GM18498 (cell line): ENCODE measurements at regions not wholly inside any gene's neighbourhood (a gene's known extent, or its start where the extent isn't known, plus 50 kb on each side); places are given as distances from the start of the nearest gene placed in this dataset.
"Not testable (repeated sequence)": the region's sequence is repeated elsewhere in the genome, so short reads cannot be mapped to it uniquely, and the experiment has no call there.

ENCODE experiments used
- ATAC-seq: cut with Tn5 transposase; IDR thresholded peaks from one replicate; pipeline ENCODE4 v1.9.1; 2021; ENCODE audit warnings: mild to moderate bottlenecking, moderate library complexity; ENCODE audit not compliant: unreplicated experiment

DNA sequence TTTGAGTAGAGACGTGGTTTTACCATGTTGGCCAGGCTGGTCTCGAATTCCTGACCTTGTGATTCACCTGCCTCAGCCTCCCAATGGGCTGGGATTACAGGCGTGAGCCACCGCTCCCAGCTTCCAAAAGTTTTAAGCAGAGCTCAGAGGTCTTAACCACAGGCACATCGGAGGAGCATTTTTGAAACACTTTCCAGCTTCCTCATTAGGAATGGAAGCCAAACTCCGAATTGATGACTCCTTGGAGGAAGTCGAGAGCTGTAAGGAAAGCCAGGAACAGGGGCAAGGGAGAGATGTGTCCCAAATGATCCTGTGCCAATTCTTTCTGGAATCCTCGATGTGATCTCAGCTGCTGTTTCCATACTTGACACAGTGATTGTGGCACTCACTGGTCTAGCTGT, 56.2 kb upstream of the CCZ1B start:
- not testable (repeated sequence) for ATAC-seq

DNA sequence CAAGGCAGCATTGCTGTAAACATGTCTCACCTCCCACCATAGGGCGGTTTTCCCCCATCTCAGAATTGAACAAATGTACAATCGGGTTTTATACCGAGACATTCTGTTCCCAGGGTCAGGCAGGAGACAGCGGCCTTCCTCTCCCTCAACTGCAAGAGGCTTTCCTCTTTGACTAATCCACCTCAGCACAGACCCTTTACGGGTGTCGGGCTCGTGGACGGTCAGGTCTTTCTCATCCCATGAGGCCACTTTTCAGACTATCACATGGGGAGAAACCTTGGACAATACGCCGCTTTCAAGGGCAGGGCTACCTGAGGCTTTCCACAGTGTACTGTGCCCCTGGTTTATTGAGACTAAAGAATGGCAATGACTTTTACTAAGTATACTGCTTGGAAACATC, 57.7 kb upstream of the CCZ1B start:
- ATAC-seq, result not testable (repeated sequence)

DNA sequence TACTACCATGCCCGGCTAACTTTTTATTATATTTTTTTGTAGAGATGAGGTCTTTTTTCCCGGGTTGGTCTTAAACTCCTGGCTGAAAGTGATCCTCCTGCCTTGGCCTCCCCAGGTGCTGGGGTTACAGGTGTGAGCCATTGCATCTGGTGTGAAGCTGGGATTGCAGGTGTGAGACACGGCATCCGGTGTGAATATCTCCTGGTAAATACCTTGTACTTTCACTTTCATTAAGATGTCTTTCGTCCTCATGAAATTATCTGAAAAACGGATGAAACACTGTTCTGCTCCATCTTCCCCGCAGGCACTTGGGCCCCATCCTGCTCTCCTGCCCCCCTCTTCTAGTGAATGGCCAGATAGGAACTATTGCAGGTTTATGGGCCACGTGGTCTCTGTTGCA, 60.1 kb upstream of the CCZ1B start:
- no peak for ATAC-seq

DNA sequence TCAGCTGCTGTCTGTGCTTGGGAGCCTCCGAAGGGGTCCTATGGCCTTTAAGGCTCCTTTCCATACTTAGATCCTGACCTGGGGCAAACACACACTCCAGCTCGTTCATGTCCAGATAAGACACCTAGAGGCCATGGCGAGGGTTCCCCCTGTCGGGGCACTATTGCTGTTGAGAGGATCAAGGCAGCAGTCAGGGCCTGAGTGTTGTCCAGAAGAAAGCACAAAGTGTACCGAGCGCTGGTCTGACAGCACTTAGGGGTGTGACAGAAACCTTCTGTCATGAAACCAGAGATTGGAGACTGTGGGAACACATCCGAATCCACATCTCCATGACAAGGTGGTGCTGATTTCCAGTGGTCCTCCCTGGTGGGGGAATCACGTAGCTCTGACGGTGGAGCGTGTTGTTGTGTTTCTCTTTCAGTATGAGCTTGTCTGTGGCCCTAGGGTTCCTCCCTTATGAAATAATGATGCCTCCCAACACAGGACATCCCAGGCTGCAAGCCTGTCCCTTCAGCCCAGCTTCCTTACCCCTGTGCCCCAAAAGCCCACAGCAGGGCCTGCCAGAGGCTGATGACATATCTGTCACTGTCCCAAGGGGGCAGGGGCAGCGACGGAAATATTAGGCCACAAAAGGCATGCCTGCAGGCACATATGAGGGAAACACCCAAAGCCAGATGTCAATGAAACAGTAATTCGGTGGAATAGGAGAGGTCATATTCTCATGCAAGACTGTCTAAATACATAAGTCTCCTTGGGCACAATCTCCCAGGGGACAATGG, 62.4 kb upstream of the CCZ1B start:
- not testable (repeated sequence) for ATAC-seq

DNA sequence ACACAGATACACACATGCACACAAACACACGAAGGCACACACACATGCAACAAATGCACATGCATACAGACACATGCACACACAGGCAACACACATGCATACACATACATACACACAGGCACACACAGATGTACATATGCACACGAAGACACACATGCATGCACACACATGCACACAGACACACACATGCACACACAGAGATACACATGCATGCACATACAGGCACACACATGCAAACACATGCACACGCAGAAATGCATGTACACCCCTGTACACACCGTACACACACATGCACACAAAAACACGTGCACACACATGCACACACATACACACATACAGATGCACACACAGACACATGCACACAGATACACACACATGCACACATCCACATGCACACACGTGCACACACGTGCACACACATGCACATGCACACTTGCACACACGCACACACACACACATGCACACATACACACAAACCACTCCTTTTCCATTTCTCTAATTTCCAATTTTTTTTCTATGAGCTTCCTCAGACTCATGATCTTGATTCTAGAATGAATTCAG, 63.3 kb upstream of the CCZ1B start:
- no peak for ATAC-seq

DNA sequence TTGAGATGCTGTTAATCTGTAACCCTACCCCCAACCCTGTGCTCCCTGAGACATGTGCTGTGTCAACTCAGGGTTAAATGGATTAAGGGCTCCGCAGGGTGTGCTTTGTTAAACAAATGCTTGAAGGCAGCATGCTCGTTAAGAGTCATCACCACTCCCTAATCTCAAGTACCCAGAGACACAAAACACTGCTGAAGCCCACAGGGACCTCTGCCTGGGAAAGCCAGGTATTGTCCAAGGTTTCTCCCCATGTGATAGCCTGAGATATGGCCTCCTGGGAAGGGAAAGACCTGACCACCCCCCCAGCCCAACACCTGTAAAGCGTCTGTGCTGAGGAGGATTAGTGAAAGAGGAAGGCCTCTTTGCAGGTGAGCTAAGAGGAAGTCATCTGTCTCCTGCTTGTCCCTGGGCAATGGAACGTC, 76.0 kb upstream of the CCZ1B start:
- not testable (repeated sequence) for ATAC-seq

DNA sequence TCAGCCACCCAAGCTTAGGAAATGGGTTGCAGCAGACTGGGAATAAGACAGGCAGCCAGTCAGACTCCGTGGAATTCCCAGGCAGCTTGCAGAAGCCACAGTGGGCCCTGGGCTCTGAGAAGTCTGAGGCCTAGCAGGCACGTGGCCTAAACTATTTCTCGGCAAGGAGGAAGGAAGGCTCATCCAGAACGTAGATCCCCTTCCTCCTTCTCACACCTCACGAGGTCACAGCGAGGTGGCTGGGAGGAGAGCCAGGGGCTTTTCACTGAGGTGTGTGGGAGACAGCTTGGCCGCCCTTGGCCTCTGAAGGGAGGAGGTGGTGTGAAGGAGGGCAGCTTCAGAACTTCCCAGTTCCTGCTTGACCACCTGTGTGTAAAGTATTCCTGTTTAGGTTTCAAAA, 77.2 kb upstream of the CCZ1B start:
- ATAC-seq, result not testable (repeated sequence)

DNA sequence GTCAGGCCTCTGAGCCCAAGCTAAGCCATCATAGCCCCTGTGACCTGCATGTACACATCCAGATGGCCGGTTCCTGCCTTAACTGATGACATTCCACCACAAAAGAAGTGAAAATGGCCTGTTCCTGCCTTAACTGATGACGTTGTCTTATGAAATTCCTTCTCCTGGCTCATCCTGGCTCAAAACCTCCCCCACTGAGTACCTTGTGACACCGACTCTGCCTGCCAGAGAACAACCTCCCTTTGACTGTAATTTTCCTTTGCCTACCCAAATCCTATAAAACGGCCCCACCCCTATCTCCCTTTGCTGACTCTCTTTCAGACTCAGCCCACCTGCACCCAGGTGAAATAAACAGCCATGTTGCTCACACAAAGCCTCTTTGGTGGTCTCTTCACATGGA, 77.7 kb upstream of the CCZ1B start:
- ATAC-seq, result not testable (repeated sequence)

DNA sequence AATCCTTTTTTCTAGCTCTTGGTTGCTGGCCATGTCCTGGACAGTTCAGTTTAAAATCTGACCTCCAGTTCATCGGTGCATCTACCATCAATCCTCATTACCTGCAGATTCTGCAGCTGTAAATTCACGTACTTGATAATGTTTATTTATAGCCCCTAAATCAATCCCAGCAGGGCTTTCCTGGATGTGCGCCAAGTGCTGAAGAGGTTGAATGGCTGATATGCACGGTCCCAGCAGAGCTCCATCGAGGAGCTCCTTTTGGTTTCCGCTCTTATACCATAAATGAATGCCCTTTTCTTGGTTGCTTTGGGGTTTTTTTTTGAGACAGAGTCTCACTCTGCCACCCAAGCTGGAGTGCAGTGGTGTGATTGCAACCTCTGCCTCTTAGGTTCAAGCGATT, 91.2 kb upstream of the CCZ1B start:
- ATAC-seq, result no peak

DNA sequence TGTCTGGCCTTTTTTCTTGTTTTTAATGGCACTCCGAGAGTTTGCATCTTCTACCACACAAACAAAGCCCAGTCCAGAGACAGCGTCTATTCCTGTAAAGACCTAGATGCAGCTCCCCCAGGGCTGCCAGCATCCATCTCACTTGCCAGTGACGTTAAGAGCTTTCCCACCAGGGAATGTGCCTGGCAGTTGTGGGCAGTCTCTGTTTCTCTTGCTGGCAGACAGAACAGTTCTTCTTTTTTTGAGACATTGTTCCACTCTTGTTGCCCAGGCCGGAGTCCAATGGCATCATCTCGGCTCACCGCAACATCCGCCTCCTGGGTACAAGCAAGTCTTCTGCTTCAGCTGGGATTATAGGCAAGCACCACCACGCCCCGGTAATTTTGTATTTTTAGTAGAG, 93.1 kb upstream of the CCZ1B start:
- not testable (repeated sequence) for ATAC-seq

DNA sequence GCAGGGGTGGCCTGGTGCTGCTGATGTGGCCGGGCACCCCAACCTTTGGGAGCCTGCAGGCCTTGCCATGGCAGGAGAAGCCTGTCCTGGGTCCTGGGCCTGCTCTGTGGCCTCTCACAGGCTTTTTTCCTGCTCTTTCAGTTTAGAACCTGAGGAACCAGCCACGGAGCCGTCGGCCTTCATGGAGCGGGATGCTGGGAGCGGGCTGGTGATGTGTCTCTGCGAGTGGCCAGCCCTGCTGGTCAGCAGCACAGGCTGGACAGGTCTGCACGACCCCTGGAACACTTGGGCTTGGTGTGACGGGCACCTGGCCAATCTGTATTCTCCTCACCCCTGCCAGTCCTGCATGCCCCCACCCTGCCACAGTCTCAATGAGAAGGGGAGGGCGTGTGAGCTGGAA, 98.4 kb upstream of the CCZ1B start:
- not testable (repeated sequence) for ATAC-seq

DNA sequence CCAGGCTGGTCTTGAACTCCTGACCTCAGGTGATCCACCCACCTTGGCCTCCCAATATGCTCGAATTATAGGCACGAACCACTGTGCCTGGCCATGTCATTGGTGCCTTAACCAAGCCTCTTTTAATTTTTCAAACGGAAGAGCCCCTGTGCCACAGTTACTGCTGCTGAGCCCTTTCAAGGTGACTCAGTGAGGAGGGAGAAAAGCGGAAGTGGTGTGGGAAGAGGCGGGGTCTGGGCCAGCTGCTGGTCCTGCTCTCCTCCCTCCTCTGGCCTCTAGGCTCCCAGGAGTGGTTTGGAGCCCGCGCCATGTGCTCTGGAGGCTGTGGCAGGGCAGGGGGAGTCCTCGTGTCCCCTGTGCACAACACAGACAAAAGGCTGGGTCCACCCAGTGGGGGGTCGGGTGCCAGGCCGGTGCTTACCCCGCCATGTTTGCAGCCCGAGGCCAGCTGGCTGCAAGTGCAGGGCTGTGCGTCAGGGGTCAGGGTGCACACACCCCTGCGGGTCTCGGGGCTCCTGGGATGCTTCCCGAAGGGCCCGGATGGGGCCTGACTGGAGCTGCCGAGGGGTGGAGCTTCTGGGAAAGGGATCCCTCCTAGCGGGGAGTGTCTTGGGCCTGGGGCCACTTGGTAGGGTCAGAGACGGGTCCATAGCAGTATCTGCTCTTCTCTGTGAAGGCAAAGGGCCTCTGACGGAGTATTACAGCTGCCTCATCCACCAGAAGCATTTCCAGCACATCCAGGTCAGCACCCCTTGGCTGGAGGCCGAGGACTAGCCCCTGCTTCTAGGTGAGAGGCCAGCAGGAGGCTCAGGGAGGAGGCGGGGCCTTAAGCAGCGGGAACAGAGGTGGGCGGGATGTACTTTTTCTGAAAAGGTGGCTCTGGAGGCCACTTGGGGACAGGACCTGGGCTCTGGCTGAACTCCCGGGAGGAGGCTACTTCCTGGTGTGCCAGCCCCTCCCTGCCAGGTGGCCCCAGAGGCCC, 100.4 kb upstream of the CCZ1B start:
- ATAC-seq, result not testable (repeated sequence)

DNA sequence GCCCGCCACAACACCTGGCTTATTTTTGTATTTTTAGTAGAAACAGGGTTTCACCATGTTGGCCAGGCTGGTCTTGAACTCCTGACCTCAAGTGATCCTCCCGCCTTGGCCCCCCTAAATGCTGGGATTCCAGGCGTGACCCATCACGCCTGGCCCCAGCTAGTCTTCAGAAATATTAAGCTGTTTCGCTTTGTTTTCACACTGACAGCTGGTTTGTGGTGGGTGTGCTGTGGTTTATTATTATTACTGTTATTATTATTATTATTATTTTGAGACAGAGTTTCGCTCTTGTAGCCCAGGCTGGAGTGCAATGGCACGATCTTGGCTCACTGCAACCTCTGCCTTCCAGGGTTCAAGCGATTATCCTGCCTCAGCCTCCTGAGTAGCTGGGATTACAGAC, 101.6 kb upstream of the CCZ1B start:
- ATAC-seq, result not testable (repeated sequence)

DNA sequence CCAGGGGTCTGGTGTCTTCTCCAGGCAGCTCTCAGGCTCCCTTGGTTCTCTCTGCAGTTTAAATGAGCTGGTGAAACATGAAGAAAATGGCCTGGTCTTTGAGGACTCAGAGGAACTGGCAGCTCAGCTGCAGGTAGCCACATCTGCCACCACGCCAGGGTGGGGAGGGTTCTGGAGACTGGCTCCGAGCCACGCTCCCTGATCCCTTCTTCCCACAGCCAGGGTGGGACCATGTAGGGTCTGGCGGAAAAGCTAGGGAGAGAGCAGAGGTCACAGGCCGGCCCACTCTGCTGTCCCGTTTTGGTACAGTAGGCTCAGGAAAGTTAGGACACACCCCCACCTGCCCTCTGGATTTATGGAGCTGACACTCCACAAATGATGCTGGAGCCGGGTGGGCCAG, 103.5 kb upstream of the CCZ1B start:
- ATAC-seq, result not testable (repeated sequence)

DNA sequence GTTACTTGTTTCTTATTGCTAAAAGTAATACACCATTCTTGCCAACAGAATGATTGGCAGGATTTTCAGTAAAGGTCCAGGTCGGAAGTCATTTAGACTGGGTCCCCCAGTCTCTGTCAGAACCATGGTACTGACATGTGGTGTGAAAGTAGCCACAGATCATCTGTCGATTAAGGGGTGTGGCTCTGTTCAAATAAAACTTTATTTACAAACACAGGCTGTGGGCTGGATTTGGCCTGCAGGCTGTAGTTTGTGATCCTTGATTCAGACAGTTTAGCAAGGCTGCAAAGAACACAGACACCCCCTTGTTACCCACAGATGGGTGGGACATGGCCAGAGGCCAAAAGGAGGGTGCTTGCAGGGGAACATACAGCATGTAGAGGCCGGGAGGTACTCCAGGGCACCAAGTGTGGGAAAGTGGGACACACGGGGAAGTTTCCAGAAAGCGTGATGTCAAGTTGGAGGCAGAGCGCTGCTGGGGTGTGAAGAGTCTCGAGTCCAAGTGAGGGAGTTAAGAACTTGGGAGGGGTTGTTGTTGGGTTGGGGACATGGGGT, 104.1 kb upstream of the CCZ1B start:
- ATAC-seq, result not testable (repeated sequence)

DNA sequence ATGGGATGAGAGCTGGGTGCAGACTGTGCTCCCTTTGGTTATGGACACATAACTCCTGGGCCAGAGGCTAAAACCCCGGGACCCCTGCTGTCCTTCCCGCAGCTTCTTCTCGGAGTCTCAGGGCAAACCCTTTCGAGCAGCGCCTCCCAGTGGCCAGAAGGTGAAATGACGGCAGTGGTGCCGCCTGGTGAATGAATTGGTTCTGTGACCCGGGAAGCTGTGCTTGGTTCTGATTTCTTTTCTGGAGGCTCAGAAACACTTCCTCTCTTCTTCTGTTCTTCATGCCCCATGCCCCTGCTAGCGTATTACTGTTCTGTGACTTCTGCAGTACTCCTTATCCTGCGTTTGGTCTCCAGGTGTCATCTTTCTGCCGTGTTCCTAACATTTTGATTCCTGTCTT, 104.7 kb upstream of the CCZ1B start:
- ATAC-seq, result not testable (repeated sequence)

DNA sequence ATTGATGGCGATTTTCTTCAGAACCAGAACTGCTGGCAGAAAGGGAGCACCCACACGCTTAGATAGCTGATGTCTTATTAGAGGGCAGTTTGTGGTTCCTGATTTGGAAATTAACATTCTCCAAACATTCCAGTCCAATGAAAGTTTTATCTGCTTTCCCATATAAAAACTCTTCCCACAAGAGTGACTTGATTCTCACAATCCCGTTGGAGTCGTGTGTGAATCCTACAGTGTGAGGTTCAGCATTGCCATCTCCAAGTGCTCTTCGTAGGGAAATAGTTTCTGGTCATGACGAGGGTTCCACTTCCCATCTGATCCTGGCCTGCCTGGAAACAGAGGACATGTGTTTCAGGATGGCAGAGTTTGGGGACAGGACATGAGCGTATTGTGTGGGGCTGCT, 105.4 kb upstream of the CCZ1B start:
- ATAC-seq, result not testable (repeated sequence)

DNA sequence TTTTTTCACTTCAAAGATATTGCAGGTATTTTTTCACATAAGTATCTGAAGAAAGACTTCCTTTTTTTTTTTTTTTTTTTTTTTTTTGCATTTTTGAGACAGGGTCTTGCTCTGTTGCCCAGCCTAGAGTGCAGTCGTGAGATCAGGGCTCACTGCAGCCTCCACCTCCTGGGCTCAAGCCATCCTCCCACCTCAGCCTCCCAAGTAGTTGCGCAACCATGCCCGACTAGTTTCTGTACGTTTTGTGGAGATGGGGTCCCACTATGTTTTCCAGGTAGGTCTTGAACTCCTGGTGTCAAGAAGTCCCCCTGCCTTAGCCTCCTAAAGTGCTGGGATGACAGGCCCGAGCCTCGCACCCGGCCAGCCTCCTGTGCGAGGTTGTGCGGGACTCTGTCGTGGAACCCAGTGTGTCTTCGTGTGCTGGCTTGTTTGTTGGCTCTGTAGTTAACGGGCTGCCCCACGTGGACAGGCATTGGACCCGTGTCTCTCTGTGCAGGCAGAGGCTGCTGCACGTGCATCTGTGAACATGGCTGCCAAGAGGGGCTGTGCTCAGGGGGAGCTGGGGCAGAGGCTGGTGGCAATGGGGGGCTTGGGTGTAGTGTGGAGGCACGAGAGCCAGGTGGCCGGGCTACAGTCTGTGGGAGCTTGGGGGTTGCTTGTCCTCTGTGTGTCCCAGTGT, 108.0 kb upstream of the CCZ1B start:
- not testable (repeated sequence) for ATAC-seq

DNA sequence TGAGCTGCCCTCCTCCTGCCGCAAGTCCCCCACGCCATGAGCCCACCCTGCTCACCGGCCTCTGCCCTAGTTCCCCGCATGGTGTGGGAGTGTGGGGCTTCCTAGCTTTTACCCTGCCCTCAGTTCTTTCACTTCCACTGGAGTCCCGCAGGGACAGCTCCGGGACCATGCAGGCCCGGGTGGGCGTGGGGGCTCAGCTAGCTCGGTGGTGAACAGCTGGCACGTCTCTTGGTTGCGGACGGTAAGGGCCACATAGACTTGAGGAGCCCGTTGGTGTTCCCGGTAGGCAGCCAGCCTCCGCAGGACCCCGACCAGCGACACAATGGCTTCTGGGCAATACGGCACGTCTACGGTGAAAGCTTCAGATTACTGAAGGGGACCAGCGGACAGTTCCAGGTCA, 108.9 kb upstream of the CCZ1B start:
- ATAC-seq, result no peak

DNA sequence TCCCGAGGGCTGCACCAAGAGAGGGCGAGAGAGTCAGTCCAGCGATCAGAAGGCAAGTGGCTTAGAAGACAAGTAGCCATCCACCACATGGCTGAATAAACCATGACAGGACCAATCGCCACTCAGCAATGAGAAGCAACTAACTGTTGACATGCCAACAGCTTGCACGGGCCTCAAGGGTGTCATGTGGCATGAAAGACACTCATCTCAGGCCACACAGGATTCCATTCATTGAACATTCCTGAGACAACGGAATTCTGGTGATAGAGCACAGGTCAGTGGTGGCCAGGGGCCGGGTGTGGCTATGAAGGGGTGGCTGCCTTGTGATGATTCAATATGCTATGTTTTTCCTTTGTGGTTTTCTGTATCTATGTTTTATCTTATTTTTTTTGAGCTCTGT, 110.6 kb upstream of the CCZ1B start:
- not testable (repeated sequence) for ATAC-seq

DNA sequence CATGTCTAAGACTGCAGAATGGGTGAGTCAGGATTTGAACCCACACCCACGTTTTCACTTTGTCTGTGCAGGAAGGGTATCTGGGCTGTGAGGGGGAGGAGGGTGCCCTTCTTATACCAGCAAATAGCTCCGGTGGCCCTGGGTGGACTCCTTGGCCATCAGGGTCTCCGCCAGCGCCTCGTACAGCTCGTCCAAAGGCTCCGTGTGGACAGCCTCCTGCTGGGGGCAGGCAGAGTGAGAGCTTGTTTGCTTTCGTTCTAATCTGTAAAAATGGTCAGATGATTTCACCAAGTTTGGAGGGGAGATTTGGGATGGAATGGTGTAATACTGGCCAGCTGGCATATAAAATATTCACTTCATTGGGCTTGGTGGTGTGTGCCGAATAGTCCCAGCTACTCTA, 111.7 kb upstream of the CCZ1B start:
- ATAC-seq, result not testable (repeated sequence)
